HG02759 (cell line): ENCODE measurements at regions not wholly inside any gene's neighbourhood (a gene's known extent, or its start where the extent isn't known, plus 50 kb on each side); places are given as distances from the start of the nearest gene placed in this dataset.

Experiments used
- ATAC-seq: cut with Tn5 transposase; IDR thresholded peaks from one replicate; pipeline ENCODE4 v1.9.1; 2021; ENCODE audit warnings: mild to moderate bottlenecking, moderate library complexity; ENCODE audit not compliant: unreplicated experiment

DNA sequence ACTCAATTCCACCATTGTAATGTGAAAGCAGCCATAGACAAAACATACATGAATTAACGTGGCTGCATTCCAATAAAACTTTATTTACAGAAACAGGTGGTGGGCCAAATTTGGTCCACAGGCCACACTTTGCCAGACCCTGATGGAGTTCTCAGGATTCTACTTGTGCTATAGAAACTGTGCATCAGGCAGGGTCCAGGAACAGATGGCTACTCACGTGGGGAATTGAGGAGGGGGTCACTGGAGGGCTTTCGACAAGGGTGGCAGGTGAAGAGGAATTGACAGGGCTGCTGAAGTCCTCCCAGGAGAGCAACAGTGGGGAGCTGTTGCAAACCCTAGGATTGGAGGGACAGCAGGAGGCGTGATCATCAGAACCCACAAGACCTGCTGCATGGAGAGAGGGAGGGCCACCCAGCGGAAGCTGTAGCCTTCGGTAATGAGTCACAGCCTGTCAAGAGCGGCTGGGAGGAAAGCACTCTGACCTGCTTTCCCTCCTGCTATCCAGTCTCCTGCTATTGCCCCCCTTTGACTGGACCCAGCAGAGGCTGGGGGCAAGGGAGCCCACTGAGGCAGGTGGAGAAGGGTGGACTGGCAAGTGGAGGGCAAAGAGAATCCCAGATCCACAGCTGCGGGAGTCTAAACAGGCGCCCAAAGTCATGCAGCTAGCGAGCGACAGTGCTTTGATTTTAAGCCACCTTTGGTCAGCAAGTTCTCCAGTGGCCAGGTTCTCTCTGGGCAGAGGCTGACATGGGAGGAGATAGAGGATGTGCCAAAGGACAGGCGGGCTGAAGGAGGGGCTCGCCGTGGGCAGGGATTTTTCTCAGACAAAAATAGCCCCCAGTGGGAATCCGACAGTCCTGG lies 138.3 kb upstream of the SMIM23 start:
- no peak for ATAC-seq

DNA sequence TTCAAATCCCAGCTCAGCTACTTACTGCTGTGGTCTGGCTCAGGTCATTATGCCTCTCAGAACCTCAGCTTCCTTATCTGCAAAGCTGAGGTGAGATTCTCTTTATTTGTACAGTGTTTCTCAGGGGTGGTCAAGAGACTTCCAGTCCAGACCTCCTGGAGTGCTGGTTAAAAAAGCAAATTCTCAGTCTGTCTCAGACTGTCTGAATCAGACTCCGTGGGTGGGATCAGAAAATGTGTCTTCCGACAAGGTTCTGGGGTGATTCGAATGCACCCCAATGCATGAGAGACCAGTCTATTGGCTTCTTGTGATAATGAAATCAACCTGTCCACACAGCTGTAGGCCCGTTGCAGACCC lies 137.7 kb upstream of the SMIM23 start:
- no peak for ATAC-seq

DNA sequence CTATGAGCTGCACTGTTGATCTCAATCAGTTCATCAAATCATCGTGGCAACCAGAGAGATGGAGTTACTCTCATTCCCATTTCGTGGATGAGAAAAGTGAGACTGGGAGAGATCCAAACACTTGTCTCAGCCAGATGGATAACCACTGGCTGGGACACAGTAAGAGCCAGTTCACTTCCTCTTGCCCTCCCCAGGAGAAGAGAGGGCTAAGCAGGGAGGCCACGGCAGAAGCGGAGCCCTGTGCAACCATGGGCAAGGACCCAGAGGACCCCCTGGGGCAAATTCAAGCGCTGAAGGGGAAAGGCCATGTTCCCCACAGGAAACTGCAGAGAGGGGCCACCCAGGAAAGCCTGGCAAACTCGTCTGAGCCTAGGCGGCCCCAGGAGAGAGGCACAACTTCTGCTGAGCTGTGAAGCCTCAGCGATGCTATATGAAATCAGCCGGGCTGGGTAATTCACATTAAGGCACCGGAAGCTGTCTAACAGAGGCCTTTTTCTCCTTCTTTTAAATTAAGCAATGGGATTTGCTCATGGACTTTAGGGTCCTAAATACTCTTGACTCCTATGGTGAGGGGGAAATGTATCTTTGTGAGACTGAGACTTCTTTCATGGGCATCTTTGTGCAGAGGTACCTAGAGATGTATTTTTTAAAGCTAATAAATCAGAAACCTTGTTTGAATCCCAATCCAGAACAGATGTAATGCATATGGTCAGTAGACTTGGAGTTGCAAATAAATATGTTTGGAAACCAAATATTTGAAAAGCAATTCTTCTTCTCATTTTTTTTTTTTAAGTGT lies 137.1 kb upstream of the SMIM23 start:
- no peak for ATAC-seq

DNA sequence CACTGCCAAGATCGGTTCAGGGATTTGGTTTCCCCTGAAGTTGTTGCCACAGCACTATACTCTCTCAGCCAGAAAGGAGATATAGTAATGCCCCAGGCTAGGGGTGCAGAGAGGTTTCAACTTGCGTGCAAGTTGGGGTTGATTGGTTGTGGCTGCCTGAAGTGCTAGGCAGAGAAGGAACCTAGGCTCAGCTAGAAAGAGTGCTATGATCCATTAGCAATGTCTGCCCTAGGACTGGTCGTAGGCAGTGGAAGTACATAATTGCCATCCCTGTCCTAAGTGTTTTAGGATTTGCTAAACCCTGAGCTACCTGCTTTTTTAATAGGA lies 136.6 kb upstream of the SMIM23 start:
- no peak for ATAC-seq

GRCh38 chr5:171650597-171650996 lies 135.0 kb upstream of the SMIM23 start:
- ATAC-seq = no peak

- ATAC-seq = no peak
These were observed 134.5 kb upstream of the SMIM23 start for GRCh38 chr5:171651102-171651501.

- no peak for ATAC-seq
These were observed 130.7 kb upstream of the SMIM23 start for GRCh38 chr5:171654881-171655280.

DNA sequence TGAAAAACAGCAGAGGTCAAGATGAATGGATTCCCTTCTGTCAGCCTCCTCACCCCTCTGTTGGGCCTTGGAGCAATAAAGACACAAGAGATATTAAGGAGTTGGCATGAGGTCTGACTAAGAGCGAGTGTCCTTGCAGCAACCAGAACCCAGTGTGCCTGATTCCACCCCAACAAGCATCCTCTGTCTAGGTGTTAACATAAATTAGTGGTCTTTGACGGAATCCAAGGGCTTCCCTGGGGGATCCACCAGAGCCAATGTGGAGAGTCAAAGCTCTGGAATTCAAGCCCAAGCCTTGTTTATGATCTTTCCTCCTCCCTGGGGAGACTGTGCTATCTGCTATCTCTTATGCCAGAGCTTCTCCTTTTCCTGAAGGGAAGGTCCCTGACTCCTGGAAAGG lies 128.1 kb upstream of the SMIM23 start:
- ATAC-seq = no peak

GRCh38 chr5:171659896-171660295 lies 125.7 kb upstream of the SMIM23 start:
- no peak for ATAC-seq

DNA sequence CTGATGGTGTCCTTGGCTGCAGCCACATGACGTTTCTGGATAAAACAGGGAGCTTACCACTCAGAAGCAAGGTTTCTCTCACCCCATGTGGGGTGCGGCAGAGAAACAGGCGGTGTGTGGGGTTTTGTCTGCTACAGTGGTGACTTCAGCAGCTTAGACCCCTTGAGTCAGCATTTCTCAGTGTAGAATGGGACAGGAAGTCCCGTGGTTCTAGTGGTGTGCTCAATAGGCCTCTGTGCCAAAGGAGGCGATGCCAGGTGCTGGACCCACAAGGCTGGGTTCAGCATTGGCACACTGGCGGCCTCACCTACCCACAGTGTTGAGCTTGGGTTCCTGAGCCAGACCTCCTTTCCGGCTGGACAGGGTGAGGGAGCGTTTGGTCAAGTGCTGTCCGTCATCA lies 125.2 kb upstream of the SMIM23 start:
- no peak for ATAC-seq

- ATAC-seq = no peak
These were observed 124.5 kb upstream of the SMIM23 start for GRCh38 chr5:171661143-171661542.

DNA sequence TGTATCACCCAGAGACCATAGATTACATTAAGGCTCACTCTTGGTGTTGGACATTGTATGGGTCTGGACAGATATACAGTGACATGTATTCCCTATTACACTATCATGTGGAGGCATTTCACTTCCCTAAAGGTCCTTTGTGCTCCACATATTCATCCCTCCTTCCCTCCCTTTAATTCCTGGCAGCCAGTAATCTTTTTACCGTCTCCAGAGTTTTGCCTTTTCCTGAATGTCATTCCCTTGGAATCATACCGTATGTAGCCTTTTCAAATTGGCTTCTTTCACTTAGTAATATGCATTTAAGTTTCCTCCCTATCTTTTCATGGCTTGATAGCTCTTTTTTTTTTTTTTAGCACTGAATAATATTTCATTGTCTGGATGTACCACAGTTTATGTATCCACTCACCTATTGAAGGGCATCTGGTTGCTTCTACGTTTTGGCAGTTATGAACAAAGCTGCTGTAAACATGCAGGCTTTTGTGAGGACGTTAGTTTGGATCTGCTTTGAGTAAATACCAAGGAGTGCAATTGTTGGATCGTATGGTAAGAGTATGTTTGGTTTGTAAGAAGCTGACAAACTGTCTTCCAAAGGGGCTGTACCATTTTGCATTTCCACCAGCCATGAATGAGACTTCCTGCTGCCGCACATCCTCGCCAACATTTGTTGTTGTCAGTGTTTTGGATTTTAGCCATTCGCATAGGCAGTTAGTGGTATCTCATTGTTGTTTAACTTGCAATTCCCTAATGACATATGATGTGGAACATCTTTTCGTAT lies 122.1 kb upstream of the SMIM23 start:
- ATAC-seq = no peak

DNA sequence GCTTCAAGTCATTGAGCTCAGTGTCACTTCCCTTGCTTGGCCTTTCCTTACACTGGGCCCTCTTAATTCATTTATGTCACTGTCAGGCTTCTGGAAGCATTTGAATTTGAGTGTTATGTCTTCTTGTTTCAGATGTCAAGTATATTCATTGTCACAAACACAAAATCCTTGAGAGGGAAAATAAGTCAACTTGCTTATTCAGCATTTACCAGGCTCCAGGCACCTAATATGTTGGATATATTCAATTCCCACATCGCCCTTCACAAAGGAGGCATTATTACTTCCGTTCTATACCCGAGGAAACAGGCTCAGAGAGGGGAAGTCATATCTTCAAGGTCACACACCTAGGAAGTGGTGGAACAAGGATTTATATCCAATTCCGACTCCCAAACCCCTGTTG lies 121.1 kb upstream of the SMIM23 start:
- no peak for ATAC-seq

GRCh38 chr5:171666815-171667214 lies 118.8 kb upstream of the SMIM23 start:
- ATAC-seq = no peak

DNA sequence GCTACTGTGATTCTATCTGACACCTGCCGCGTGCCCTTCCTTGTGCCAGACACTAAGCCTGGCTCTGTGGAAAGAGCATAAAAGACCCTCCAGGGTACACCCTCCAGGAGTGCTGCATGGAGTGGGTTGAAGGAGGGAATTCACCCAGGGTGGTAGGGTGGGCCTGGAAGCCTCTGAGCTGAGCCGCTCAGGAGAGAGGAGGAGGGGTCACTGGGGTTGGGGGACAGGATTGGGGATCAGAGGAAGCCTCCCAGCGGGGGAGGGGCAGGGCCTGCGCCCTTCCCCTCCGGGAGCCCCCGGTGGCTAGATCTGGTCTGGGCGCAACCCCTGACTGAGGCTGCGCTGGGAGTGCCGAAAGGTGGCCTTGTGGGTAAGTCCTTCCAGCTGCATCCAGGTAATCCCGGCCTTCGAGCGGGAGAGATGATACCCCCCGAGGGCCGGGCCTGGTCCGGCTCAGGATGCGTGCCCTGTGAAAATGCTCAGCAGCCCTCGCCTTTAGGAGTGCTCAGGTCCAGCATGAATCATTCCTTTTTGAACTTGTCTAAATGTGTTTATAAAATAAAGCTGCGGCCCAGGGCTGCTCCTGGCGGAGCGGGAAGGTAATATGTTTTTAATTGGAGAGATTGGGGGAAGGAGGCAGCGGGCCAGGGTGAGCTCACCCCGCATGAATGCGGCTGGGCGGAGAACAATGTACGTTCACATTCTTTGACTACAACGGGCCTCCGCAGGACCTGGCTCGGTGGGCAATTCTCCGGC lies 118.1 kb upstream of the SMIM23 start:
- ATAC-seq = no peak

- no peak for ATAC-seq
These were observed 117.6 kb upstream of the SMIM23 start for GRCh38 chr5:171668097-171668412.

DNA sequence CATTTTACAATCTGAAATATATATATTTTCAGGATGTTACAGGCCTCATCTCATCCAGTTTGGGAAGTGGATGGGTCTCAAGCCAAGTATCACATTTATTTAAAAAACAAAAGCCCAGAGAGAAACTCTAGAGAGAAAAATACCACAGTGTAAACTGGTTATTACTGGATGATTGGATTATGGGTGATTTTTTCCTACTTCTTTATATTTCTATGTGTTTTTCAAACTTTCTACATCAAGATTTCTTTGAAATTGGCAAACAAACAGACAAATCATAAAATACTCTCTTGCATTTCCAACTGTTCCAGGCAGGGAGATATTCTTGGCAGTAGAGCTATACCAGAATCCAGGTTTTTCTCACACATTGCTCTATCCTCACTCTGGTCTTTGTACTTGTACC lies 116.0 kb upstream of the SMIM23 start:
- no peak for ATAC-seq

DNA sequence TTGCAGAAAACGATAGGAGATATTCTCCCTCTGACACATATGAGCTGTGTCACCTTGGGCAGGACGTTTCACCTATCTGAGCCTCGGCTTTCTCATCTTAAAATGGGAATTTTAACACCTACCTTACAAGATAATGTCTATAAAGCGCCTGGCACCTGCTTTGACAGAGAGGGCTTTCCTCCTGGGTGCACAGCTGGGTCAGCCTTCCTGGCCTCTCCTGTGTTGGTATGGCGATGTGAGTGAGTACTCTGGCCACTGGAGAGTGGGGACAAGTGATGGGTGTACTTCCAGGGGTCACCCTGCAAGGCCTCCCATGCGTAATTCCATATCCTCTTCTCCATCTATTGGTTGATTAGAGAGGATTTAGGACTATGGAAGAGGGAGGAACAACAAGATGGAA lies 113.1 kb upstream of the SMIM23 start:
- ATAC-seq = no peak

DNA sequence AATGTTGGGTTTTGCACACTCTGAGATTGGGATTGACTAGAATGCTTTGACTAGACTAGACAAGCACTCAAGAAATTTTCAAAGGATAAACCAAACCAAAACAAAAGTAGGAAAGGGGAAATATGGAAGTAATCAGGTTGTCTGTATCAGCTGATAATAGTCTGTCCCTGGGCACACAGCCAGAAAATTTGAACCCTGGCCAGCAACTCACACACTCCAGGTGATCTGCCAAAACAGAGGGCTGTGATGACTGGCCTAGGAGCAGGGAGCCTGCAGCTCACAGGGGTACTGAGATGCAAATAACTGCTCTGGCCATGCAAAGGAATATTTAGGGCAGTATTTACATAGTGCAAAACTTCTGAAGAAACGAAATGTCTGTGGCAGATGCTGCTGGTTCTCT lies 112.3 kb upstream of the SMIM23 start:
- no peak for ATAC-seq

DNA sequence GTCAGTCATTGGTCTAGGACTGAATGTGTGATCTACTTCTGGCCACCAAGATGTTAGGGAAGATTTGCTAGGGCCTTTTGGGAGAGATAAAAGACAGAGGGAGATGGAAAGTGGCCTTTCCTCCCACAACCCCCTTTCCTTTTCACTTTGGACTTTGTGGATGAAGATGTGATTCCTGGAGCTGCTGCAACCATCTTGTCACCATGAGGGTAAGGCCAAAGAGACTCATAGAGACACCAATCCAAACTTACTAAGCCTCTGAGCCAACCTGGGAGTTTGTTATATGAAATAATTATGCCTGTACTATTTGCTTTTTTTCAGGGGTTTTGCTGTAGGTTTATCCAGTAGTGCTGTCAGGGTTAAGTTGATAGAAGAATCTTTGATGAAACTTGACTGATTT lies 111.8 kb upstream of the SMIM23 start:
- no peak for ATAC-seq

GRCh38 chr5:171675511-171675910 lies 110.1 kb upstream of the SMIM23 start:
- ATAC-seq = no peak
